Astrocyte (in vitro differentiated cells and primary cell): ENCODE measurements at regions not wholly inside any gene's neighbourhood (a gene's known extent, or its start where the extent isn't known, plus 50 kb on each side); places are given as distances from the start of the nearest gene placed in this dataset.

ENCODE experiments used
- DNase-seq: peaks from one replicate; pipeline ENCODE4 v3.0.0-alpha.2; 2010; ENCODE audit warnings: low read depth
- FAIRE-seq: peaks from 2 replicates; lab custom pipeline; 2011; peaks lifted over from hg19 to GRCh38; lab: Jason Lieb, UNC
- H2AFZ ChIP-seq: 2 replicates; pipeline ENCODE4 v1.6.0; 2012; ENCODE audit warnings: low read depth, low read length, inconsistent platforms
- H3K27ac ChIP-seq: 2 replicates; pipeline ENCODE4 v1.5.1; 2011; ENCODE audit warnings: low read depth, low read length, inconsistent platforms
- H3K27me3 ChIP-seq: 2 replicates; pipeline ENCODE4 v1.6.0; 2011; ENCODE audit warnings: low read length, inconsistent platforms; ENCODE audit not compliant: insufficient read depth
- H3K36me3 ChIP-seq: 2 replicates; pipeline ENCODE4 v1.5.1; 2011; ENCODE audit warnings: low read length, inconsistent platforms; ENCODE audit not compliant: insufficient read depth
- H3K4me1 ChIP-seq: 2 replicates; pipeline ENCODE4 v1.5.1; 2011; ENCODE audit warnings: low read length, inconsistent platforms; ENCODE audit not compliant: insufficient read depth
- H3K4me2 ChIP-seq: 2 replicates; pipeline ENCODE4 v1.6.0; 2012; ENCODE audit warnings: low read length, inconsistent platforms
- H3K4me3 ChIP-seq: 2 replicates; pipeline ENCODE4 v1.5.1; 2011; ENCODE audit warnings: low read depth, mild to moderate bottlenecking, low read length, inconsistent platforms; ENCODE audit not compliant: insufficient read depth
- H3K79me2 ChIP-seq: 2 replicates; pipeline ENCODE4 v1.6.0; 2012; ENCODE audit warnings: mild to moderate bottlenecking, low read length, inconsistent platforms; ENCODE audit not compliant: insufficient read depth
- H3K9ac ChIP-seq: 2 replicates; pipeline ENCODE4 v1.6.0; 2012; ENCODE audit warnings: mild to moderate bottlenecking, low read length, inconsistent platforms
- H3K9me3 ChIP-seq: 2 replicates; pipeline ENCODE4 v1.5.1; 2012; ENCODE audit warnings: low read depth, mild to moderate bottlenecking, low read length, inconsistent platforms; ENCODE audit not compliant: insufficient read depth
- H4K20me1 ChIP-seq: 2 replicates; pipeline ENCODE4 v1.6.0; 2012; ENCODE audit warnings: low read length, inconsistent platforms; ENCODE audit not compliant: insufficient read depth
- H3K27ac Mint-ChIP-seq: one replicate; pipeline ENCODE4 v1.8.0; 2021; ENCODE audit warnings: mild to moderate bottlenecking, mixed read lengths; ENCODE audit not compliant: unreplicated experiment
- H3K27me3 Mint-ChIP-seq: one replicate; pipeline ENCODE4 v1.8.0; 2021; ENCODE audit warnings: low read depth, mixed read lengths; ENCODE audit not compliant: unreplicated experiment
- H3K36me3 Mint-ChIP-seq: one replicate; pipeline ENCODE4 v1.8.0; 2021; ENCODE audit warnings: low read depth, mixed read lengths; ENCODE audit not compliant: unreplicated experiment
- H3K4me1 Mint-ChIP-seq: one replicate; pipeline ENCODE4 v1.8.0; 2021; ENCODE audit warnings: low read depth, mixed read lengths; ENCODE audit not compliant: unreplicated experiment
- H3K4me3 Mint-ChIP-seq: one replicate; pipeline ENCODE4 v1.8.0; 2021; ENCODE audit warnings: mild to moderate bottlenecking, moderate library complexity, mixed read lengths; ENCODE audit not compliant: unreplicated experiment
- H3K9me3 Mint-ChIP-seq: one replicate; pipeline ENCODE4 v1.8.0; 2021; ENCODE audit warnings: mild to moderate bottlenecking, mixed read lengths; ENCODE audit not compliant: unreplicated experiment
- EZH2 ChIP-seq: IDR thresholded peaks from 2 replicates; pipeline ENCODE4 v1.6.1; 2012; ENCODE audit warnings: mild to moderate bottlenecking, low read length, inconsistent platforms; ENCODE audit not compliant: insufficient read depth
- TF ChIP-seq, protein P1 (sequence below): IDR thresholded peaks from 2 replicates; pipeline ENCODE4 v1.5.1; 2011; ENCODE audit warnings: low read depth, mild to moderate bottlenecking, inconsistent platforms, low read length, moderate library complexity; ENCODE audit not compliant: insufficient read depth

DNA sequence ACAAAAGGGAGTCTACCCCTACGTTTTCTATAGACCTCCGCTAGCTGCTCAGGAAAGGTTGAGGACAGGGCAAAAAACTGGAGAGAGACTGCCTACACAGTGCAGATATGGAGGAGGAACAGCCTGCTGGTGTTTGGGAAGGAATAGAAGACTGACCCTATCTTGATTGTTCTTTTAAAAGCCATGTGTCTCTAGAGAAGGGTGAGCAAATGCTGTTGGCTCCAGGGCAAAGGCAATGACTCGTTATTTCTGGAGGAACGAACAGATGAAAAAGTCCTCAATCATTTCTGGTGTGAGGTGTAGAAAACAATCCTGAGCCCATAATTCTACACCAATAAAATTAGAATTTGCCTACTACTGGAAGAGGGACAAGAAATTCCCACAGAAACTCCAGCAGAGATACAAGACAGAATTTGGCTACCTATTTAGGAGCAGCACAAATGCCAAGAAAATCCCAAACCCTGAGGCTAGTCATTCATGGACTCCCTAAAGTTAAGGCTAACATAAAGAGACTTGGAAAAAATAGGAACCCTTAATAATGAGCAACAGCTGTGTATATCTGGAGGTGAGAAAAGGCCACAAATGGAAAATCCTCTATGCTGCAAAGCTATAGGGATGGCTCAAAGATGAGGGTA lies 1206.3 kb upstream of the CNTN5 start:
- H3K9me3 Mint-ChIP-seq = no peaks in the 10 kb centered on the region
- no peaks in the 10 kb centered on the region for H3K9me3 ChIP-seq
- no peaks in the 10 kb centered on the region for H3K27me3 Mint-ChIP-seq
- no peak overlapping the region for H3K4me3 ChIP-seq
- no peaks in the 10 kb centered on the region for H3K27me3 ChIP-seq
- no peak for TF ChIP-seq EZH2
- TF ChIP-seq, protein P1, sequence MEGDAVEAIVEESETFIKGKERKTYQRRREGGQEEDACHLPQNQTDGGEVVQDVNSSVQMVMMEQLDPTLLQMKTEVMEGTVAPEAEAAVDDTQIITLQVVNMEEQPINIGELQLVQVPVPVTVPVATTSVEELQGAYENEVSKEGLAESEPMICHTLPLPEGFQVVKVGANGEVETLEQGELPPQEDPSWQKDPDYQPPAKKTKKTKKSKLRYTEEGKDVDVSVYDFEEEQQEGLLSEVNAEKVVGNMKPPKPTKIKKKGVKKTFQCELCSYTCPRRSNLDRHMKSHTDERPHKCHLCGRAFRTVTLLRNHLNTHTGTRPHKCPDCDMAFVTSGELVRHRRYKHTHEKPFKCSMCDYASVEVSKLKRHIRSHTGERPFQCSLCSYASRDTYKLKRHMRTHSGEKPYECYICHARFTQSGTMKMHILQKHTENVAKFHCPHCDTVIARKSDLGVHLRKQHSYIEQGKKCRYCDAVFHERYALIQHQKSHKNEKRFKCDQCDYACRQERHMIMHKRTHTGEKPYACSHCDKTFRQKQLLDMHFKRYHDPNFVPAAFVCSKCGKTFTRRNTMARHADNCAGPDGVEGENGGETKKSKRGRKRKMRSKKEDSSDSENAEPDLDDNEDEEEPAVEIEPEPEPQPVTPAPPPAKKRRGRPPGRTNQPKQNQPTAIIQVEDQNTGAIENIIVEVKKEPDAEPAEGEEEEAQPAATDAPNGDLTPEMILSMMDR = no peak
- H3K36me3 Mint-ChIP-seq = no peaks in the 10 kb centered on the region
- no peak overlapping the region for H3K9ac ChIP-seq
- H3K27ac ChIP-seq = no peak overlapping the region
- no peak for FAIRE-seq
- no peak overlapping the region for H3K27ac Mint-ChIP-seq
- H3K36me3 ChIP-seq = no peaks in the 10 kb centered on the region
- no peak overlapping the region for H3K4me2 ChIP-seq
- no peaks in the 10 kb centered on the region for H4K20me1 ChIP-seq
- peak overlapping the region; percentile 38 for H2AFZ ChIP-seq
- DNase-seq = no peak
- H3K4me1 Mint-ChIP-seq = peaks cover 14% of the 10 kb centered on the region
- no peaks in the 10 kb centered on the region for H3K79me2 ChIP-seq
- H3K4me1 ChIP-seq = no peaks in the 10 kb centered on the region
- H3K4me3 Mint-ChIP-seq = no peak overlapping the region

DNA sequence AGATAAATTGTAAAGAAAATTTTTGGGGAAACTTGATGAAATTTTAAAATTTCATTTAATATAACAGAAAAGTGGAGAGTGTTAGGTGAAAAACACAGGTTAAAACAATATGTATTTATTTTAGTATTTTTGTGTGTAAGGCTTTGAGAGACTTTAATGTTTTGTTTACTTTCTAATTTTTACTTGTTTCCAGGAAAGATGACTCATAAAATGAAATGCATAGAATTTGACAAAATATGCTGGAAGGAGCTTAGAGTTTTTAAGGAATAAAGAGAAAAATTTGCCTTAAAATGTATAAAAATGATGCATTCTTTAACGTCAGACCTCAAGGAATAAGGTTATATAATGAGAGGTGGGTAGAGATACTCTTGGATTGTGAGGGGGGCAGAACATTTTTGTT lies 1205.1 kb upstream of the CNTN5 start:
- Histone ChIP-seq H2AFZ (no peak overlapping the region), H3K27ac (no peak overlapping the region), H3K4me2 (no peak overlapping the region), H3K4me1 (no peaks in the 10 kb centered on the region), H3K27me3 (no peaks in the 10 kb centered on the region), H3K79me2 (no peaks in the 10 kb centered on the region), H3K9me3 (no peaks in the 10 kb centered on the region), H3K4me3 (no peak overlapping the region), H3K9ac (no peak overlapping the region), H3K36me3 (no peaks in the 10 kb centered on the region), H4K20me1 (no peaks in the 10 kb centered on the region)
- Mint-ChIP-seq H3K9me3 (no peaks in the 10 kb centered on the region), H3K27me3 (no peaks in the 10 kb centered on the region), H3K27ac (no peak overlapping the region), H3K36me3 (no peaks in the 10 kb centered on the region), H3K4me3 (no peak overlapping the region), H3K4me1 (peaks cover 14% of the 10 kb centered on the region)
- FAIRE-seq (no peak), DNase-seq (no peak)
- TF ChIP-seq, protein P1 = no peak
- no peak for TF ChIP-seq EZH2

DNA sequence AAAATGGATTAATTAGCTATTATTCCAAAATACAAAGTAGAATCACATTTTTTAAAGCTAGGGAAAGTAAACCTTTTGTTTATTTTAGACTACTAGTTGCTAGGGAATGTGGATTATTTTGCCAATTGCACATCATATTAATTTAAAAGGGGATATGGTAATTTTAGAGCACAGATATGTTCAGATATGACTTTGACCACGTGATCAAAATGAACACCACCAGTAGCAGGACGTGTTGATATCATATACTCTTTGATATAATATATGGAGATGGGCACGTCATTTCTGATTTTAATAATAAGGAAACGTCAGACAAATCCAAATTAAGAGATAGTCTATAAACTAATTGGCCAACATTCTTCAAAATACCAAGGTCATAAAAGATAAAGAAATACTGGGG lies 1188.3 kb upstream of the CNTN5 start:
- Histone ChIP-seq H3K9me3 (no peaks in the 10 kb centered on the region), H3K27me3 (no peaks in the 10 kb centered on the region), H4K20me1 (no peaks in the 10 kb centered on the region), H3K4me2 (no peak overlapping the region), H3K4me3 (no peak overlapping the region), H3K27ac (no peak overlapping the region), H3K36me3 (no peaks in the 10 kb centered on the region), H2AFZ (no peak overlapping the region), H3K79me2 (no peaks in the 10 kb centered on the region), H3K4me1 (no peaks in the 10 kb centered on the region), H3K9ac (no peak overlapping the region)
- Mint-ChIP-seq H3K4me1 (no peaks in the 10 kb centered on the region), H3K36me3 (no peaks in the 10 kb centered on the region), H3K4me3 (no peak overlapping the region), H3K27me3 (no peaks in the 10 kb centered on the region), H3K9me3 (peaks cover 2% of the 10 kb centered on the region), H3K27ac (no peak overlapping the region)
- TF ChIP-seq, protein P1 = no peak
- TF ChIP-seq EZH2 = no peak
- no peak for DNase-seq
- no peak for FAIRE-seq
